Astrocyte (in vitro differentiated cells and primary cell): ENCODE measurements at regions not wholly inside any gene's neighbourhood (a gene's known extent, or its start where the extent isn't known, plus 50 kb on each side); places are given as distances from the start of the nearest gene placed in this dataset.

Experiments
- CTCF ChIP-seq: IDR thresholded peaks from 2 replicates; pipeline ENCODE4 v1.5.1; 2011; ENCODE audit warnings: low read depth, mild to moderate bottlenecking, inconsistent platforms, low read length, moderate library complexity; ENCODE audit not compliant: insufficient read depth
- EZH2 ChIP-seq: IDR thresholded peaks from 2 replicates; pipeline ENCODE4 v1.6.1; 2012; ENCODE audit warnings: mild to moderate bottlenecking, low read length, inconsistent platforms; ENCODE audit not compliant: insufficient read depth

GRCh38 chr1:14115976-14116375 is 416.0 kb downstream of the PRDM2 start:
- TF ChIP-seq CTCF, result no peak
- no peak for TF ChIP-seq EZH2
